HepG2 (cell line): ENCODE measurements at regions not wholly inside any gene's neighbourhood (a gene's known extent, or its start where the extent isn't known, plus 50 kb on each side); places are given as distances from the start of the nearest gene placed in this dataset.

Source experiments
- ATAC-seq: fragments of 200-7000 bp; cut with Tn5 transposase; 3 replicates; pipeline ENCODE4 v1.9.1; 2020; ENCODE audit warnings: mild to moderate bottlenecking, moderate library complexity
- BruUV-seq: library from RNA; stranded (reverse); fragments of 400-500 nt; replicated peaks from 2 replicates; lab custom pipeline; 2021; lab: Mats Ljungman, UMichigan
- CTCF ChIA-PET: fragments of 300-600 bp; formaldehyde crosslinking; extraction: SDS; loops from one replicate; lab custom pipeline; 2021; ENCODE audit warnings: low total read pairs, inconsistent platforms, low intra/inter-chr PET ratio; lab: Yijun Ruan, JAX
- POLR2A ChIA-PET: fragments of 350-600 bp; sonication (Branson Sonifier 250); formaldehyde crosslinking; loops from one replicate; lab custom pipeline; 2020; ENCODE audit warnings: antibody characterized with exemption, inconsistent platforms; lab: Yijun Ruan, JAX
- DNase-seq: peaks from one replicate; pipeline ENCODE4 v3.0.0-alpha.2; 2015; ENCODE audit warnings: low spot score
- FAIRE-seq: peaks from 3 replicates; lab custom pipeline; 2011; peaks lifted over from hg19 to GRCh38; lab: Jason Lieb, UNC
- H2AFZ ChIP-seq: one replicate; pipeline ENCODE4 v1.6.1; 2011; ENCODE audit warnings: low read length, inconsistent platforms
- H3K27ac ChIP-seq: fragments of 300-600 bp; 3 replicates; pipeline ENCODE4 v1.8.0; 2011; ENCODE audit warnings: mixed run types, mild to moderate bottlenecking, mixed read lengths, low read length, inconsistent platforms; ENCODE audit not compliant: insufficient read depth; ENCODE audit errors: extremely low read length
- H3K27me3 ChIP-seq, 2 experiments: fragments of 200-600 bp in 1 of 2; 2 replicates in 1 of 2; 3 replicates in 1 of 2; pipeline versions ENCODE4 v1.6.0 to v1.8.0; 2011; ENCODE audit warnings: low read length in 2 of 2, mild to moderate bottlenecking in 2 of 2, moderate library complexity in 2 of 2, inconsistent platforms in 1 of 2; ENCODE audit not compliant: insufficient read depth in 2 of 2, control insufficient read depth in 1 of 2
- H3K36me3 ChIP-seq, 2 experiments: fragments of 200-600 bp in 1 of 2; replicated peaks in 1 of 2; 2 replicates in 1 of 2; 3 replicates in 1 of 2; pipeline versions ENCODE4 v1.5.1 to v1.8.0; 2011; ENCODE audit warnings: low read length in 2 of 2, inconsistent platforms in 1 of 2; ENCODE audit not compliant: insufficient read depth in 2 of 2, control insufficient read depth in 1 of 2
- H3K4me1 ChIP-seq: 2 replicates; pipeline ENCODE4 v1.5.1; 2012; ENCODE audit warnings: low read length, inconsistent platforms; ENCODE audit not compliant: insufficient read depth
- H3K4me2 ChIP-seq: 2 replicates; pipeline ENCODE4 v1.6.0; 2011; ENCODE audit warnings: low read depth, low read length, inconsistent platforms
- H3K4me3 ChIP-seq, 3 experiments: fragments of 200-600 bp in 1 of 3; sonication (generic), shearing (Covaris generic) in 1 of 3; replicated peaks in 1 of 3; 2 replicates each; pipeline ENCODE4 v1.5.1; 2011 to 2016; ENCODE audit warnings: low read length in 3 of 3, inconsistent platforms in 2 of 3, low read depth in 2 of 3, mild to moderate bottlenecking in 2 of 3, control low read depth in 1 of 3, mixed read lengths in 1 of 3; ENCODE audit not compliant: insufficient read depth in 1 of 3
- H3K79me2 ChIP-seq: one replicate; pipeline ENCODE4 v1.6.1; 2011; ENCODE audit warnings: low read length, inconsistent platforms; ENCODE audit not compliant: insufficient read depth
- H3K9ac ChIP-seq: 2 replicates; pipeline ENCODE4 v1.6.0; 2011; ENCODE audit warnings: mild to moderate bottlenecking, low read depth, low read length, inconsistent platforms; ENCODE audit not compliant: insufficient read depth
- H3K9me3 ChIP-seq: 2 replicates; pipeline ENCODE4 v1.5.1; 2012; ENCODE audit warnings: mild to moderate bottlenecking, low read length
- H4K20me1 ChIP-seq: 2 replicates; pipeline ENCODE4 v1.6.0; 2011; ENCODE audit warnings: inconsistent platforms, mild to moderate bottlenecking, low read length, moderate library complexity; ENCODE audit not compliant: insufficient read depth
- MED1 ChIP-seq: sonication (generic); formaldehyde crosslinking; IDR thresholded peaks from 2 replicates; pipeline ENCODE4 v1.4.0; 2020; ENCODE audit warnings: missing genetic modification reagents
- POLR2A ChIP-seq, 2 experiments: IDR thresholded peaks; 2 replicates each; pipeline ENCODE4 v1.6.1; 2011; ENCODE audit warnings: low read depth in 2 of 2, low read length in 2 of 2, mild to moderate bottlenecking in 1 of 2, moderate library complexity in 1 of 2; ENCODE audit not compliant: insufficient read depth in 1 of 2
- RBM39 ChIP-seq: fragments of 200-400 bp; formaldehyde crosslinking; IDR thresholded peaks from one replicate; pipeline ENCODE4 v1.6.1; 2018; ENCODE audit warnings: antibody characterized with exemption, mild to moderate bottlenecking, low read depth, low read length; ENCODE audit not compliant: poor library complexity, severe bottlenecking
- ZSCAN20 ChIP-seq: sonication (generic); formaldehyde crosslinking; IDR thresholded peaks from 2 replicates; pipeline ENCODE4 v1.4.0; 2020; ENCODE audit warnings: missing genetic modification reagents, mild to moderate bottlenecking, borderline replicate concordance
- WGBS: methylation state at CpG from one replicate; pipeline ENCODE4 v1.1.6; 2017; ENCODE audit warnings: low lambda C conversion rate; 5-methylcytosine and 5-hydroxymethylcytosine counted together
- in situ Hi-C: cut with HindIII; loops from 2 replicates; pipeline ENCODE4 v1.10.0; 2017; ENCODE audit warnings: low pct_unique_long_range_greater_than_20kb; ENCODE audit not compliant: extremely low pct_ligation_motif_present
- intact Hi-C: fragments of 100-400 bp; cut with micrococcal nuclease; formaldehyde crosslinking; loops from one replicate; pipeline ENCODE4 v1.10.0; 2022; ENCODE audit not compliant: unreplicated experiment
- TF ChIP-seq, protein P1 (sequence below): sonication (generic); formaldehyde crosslinking; IDR thresholded peaks from 2 replicates; pipeline ENCODE4 v1.5.0; 2020; ENCODE audit warnings: mild to moderate bottlenecking, missing genetic modification reagents

DNA sequence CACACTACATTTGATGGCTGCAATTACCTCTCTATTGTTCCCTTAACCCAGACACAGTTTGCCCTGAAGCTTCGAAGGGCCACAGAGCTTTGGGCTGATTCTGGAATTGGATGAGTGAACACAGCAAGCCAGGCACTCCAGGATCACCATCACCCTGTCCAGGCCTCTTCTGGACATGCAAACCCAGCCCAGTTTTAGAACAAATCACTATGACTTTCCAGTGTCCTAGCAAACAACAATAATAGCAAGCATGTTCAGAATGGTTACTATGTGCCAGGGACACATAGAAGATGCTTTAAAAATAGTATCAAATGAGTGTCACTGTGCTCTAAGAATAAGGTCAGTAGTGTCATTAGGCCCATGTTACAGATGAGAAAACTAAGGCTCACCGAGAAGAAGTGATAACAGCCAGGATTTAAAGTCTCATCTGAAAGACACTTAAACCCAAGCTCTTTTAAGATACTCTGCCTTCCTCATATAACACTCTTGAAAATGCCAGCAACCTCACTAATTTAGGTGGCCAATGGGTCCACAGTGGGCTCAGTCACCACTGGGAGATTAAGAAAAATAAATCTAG is 191.7 kb upstream of the STK17B start:
- Histone ChIP-seq H4K20me1 (no peaks in the 10 kb centered on the region), H3K4me2 (no peak overlapping the region), H3K27me3 (no peaks in the 10 kb centered on the region), H3K4me3 (no peak overlapping the region), H2AFZ (no peak overlapping the region), H3K79me2 (no peaks in the 10 kb centered on the region), H3K9ac (no peak overlapping the region), H3K4me1 (no peaks in the 10 kb centered on the region), H3K36me3 (no peaks in the 10 kb centered on the region), H3K9me3 (no peaks in the 10 kb centered on the region), H3K27ac (no peak overlapping the region)
- no TSS peak for BruUV-seq
- ATAC-seq: no peak
- 2% methylated on average over 2 of the region's 2 CpGs for WGBS
- TF ChIP-seq, protein P1, sequence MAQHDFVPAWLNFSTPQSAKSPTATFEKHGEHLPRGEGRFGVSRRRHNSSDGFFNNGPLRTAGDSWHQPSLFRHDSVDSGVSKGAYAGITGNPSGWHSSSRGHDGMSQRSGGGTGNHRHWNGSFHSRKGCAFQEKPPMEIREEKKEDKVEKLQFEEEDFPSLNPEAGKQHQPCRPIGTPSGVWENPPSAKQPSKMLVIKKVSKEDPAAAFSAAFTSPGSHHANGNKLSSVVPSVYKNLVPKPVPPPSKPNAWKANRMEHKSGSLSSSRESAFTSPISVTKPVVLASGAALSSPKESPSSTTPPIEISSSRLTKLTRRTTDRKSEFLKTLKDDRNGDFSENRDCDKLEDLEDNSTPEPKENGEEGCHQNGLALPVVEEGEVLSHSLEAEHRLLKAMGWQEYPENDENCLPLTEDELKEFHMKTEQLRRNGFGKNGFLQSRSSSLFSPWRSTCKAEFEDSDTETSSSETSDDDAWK (CRISPR knock-in tag): no peak
- no peak for TF ChIP-seq MED1 (CRISPR knock-in tag)
- POLR2A ChIA-PET: no interaction called here
- no peak for DNase-seq
- no peak for FAIRE-seq
- in situ Hi-C loops (no loop called here), intact Hi-C loops (no loop called here)
- CTCF ChIA-PET: no interaction called here

DNA sequence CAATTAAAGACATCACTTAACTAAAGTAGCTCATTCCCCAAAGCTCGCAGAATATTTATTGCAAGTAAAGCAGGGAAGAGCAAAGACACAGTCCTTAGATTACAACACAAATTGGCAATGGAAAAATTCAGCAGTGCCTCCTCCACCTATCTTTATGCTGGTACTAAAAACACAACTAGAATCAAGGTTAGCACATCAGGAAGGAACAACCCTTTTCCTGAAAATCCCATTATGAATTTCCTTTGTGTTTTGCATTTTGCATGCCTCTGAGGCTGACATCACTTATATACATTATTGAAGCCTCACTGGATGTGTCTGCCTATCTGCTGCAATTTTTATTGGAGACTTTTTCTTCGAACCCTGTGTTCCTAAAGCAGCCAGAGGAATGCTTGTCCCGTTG is 193.8 kb upstream of the STK17B start:
- intact Hi-C loops: no loop called here
- Histone ChIP-seq H3K4me3 (no peak overlapping the region), H3K4me2 (no peak overlapping the region), H3K79me2 (no peaks in the 10 kb centered on the region), H3K9me3 (no peaks in the 10 kb centered on the region), H4K20me1 (no peaks in the 10 kb centered on the region), H2AFZ (no peak overlapping the region), H3K9ac (no peak overlapping the region), H3K36me3 (no peaks in the 10 kb centered on the region), H3K4me1 (no peaks in the 10 kb centered on the region), H3K27ac (no peak overlapping the region), H3K27me3 (no peaks in the 10 kb centered on the region)
- CTCF ChIA-PET: no interaction called here
- ATAC-seq (no peak), FAIRE-seq (no peak), DNase-seq (no peak)
- in situ Hi-C loops: no loop called here
- no TSS peak for BruUV-seq
- TF ChIP-seq ZSCAN20 (CRISPR knock-in tag) (no peak), RBM39 (no peak), POLR2A (IDR thresholded peaks at IDR 0.05; ENCODE audit: insufficient read depth in 1 of 2, low read depth in 2 of 2, low read length in 2 of 2) (no peak)
- POLR2A ChIA-PET: no interaction called here
- WGBS: 0% methylated on average over 3 of the region's 3 CpGs
